Esophagus (tissue), 2 donors: ENCODE measurements at regions not wholly inside any gene's neighbourhood (a gene's known extent, or its start where the extent isn't known, plus 50 kb on each side); places are given as distances from the start of the nearest gene placed in this dataset.
"Not testable (repeated sequence)": the region's sequence is repeated elsewhere in the genome, so short reads cannot be mapped to it uniquely, and the experiment has no call there.

Source experiments
- H3K27ac ChIP-seq, 2 donors: one replicate each; pipeline ENCODE4 v1.5.1; 2013; ENCODE audit warnings: low read depth in 2 of 2, mild to moderate bottlenecking in 2 of 2, inconsistent platforms in 1 of 2, low read length in 1 of 2, moderate library complexity in 1 of 2
- H3K27me3 ChIP-seq, 2 donors: one replicate each; pipeline ENCODE4 v1.6.1; 2013; ENCODE audit warnings: low read length in 2 of 2, control low read depth in 1 of 2, mild to moderate bottlenecking in 1 of 2; ENCODE audit not compliant: insufficient read depth in 2 of 2, control insufficient read depth in 1 of 2
- H3K36me3 ChIP-seq, 2 donors: one replicate each; pipeline ENCODE4 v1.6.1; 2013; ENCODE audit warnings: low read length in 1 of 2; ENCODE audit not compliant: control insufficient read depth in 2 of 2, insufficient read depth in 2 of 2
- H3K4me1 ChIP-seq, 2 donors: one replicate each; pipeline ENCODE4 v1.6.1; 2013; ENCODE audit warnings: low read length in 1 of 2; ENCODE audit not compliant: control insufficient read depth in 2 of 2, insufficient read depth in 2 of 2
- H3K4me3 ChIP-seq, 2 donors: one replicate each; pipeline ENCODE4 v1.5.1; 2013; ENCODE audit warnings: low read length in 2 of 2, mild to moderate bottlenecking in 2 of 2, low read depth in 1 of 2, moderate library complexity in 1 of 2
- H3K9me3 ChIP-seq, 2 donors: one replicate each; pipeline ENCODE4 v1.6.1; 2013; ENCODE audit warnings: mild to moderate bottlenecking in 2 of 2, low read depth in 1 of 2, low read length in 1 of 2, moderate library complexity in 1 of 2; ENCODE audit not compliant: control insufficient read depth in 2 of 2, insufficient read depth in 1 of 2
- WGBS, 2 donors: extraction: QIAGEN DNeasy Blood & Tissue Kit; methylation state at CpG; one replicate each; pipeline ENCODE4 v1.1.7; 2013; 5-methylcytosine and 5-hydroxymethylcytosine counted together
- donor health status: healthy with polysubstance abuse.
- donor health status: Bipolar disorder and iron deficiency.

GRCh38 chr15:32536507-32537172 lies 56.6 kb upstream of the GOLGA8N start:
- WGBS, 2 donors: 0 to 3% methylated on average over 9 to 28 of the region's 61 CpGs
- not testable (repeated sequence) for H3K9me3 ChIP-seq, H3K4me1 ChIP-seq, H3K36me3 ChIP-seq, H3K27me3 ChIP-seq
- peak overlapping the region; percentile 44 to 48 for H3K4me3 ChIP-seq
- peak overlapping the region; percentile 64 to 70 for H3K27ac ChIP-seq

GRCh38 chr15:32536057-32536493 lies 57.2 kb upstream of the GOLGA8N start:
- not testable (repeated sequence) for H3K4me3 ChIP-seq, H3K27me3 ChIP-seq, H3K36me3 ChIP-seq, H3K27ac ChIP-seq, H3K4me1 ChIP-seq, H3K9me3 ChIP-seq
- no CpG with 5 or more reads among the region's 55 CpGs for WGBS, 2 donors

GRCh38 chr15:32535150-32535898 lies 57.9 kb upstream of the GOLGA8N start:
- H3K36me3 ChIP-seq, H3K9me3 ChIP-seq, H3K27me3 ChIP-seq, H3K4me3 ChIP-seq, H3K27ac ChIP-seq, H3K4me1 ChIP-seq: not testable (repeated sequence)
- no CpG with 5 or more reads among the region's 10 CpGs for WGBS, 2 donors

- not testable (repeated sequence) for H3K36me3 ChIP-seq, H3K27me3 ChIP-seq, H3K4me3 ChIP-seq, H3K4me1 ChIP-seq, H3K9me3 ChIP-seq, H3K27ac ChIP-seq
- WGBS, 2 donors: 75 to 76% methylated on average over 5 of the region's 6 CpGs
Measured at GRCh38 chr15:32522900-32523299, 67.5 kb upstream of the GOLGA8O start.

- H3K27ac ChIP-seq, H3K36me3 ChIP-seq, H3K9me3 ChIP-seq, H3K4me3 ChIP-seq, H3K4me1 ChIP-seq, H3K27me3 ChIP-seq: not testable (repeated sequence)
- 87 to 96% methylated on average over 7 to 9 of the region's 9 CpGs for WGBS, 2 donors
Measured at GRCh38 chr15:32522421-32522820, 67.0 kb upstream of the GOLGA8O start.

GRCh38 chr15:32518976-32519375 lies 63.5 kb upstream of the GOLGA8O start:
- not testable (repeated sequence) for H3K36me3 ChIP-seq

GRCh38 chr15:32518013-32518412 lies 62.6 kb upstream of the GOLGA8O start:
- H3K9me3 ChIP-seq, H3K4me1 ChIP-seq, H3K27me3 ChIP-seq, H3K27ac ChIP-seq, H3K4me3 ChIP-seq, H3K36me3 ChIP-seq: not testable (repeated sequence)
- WGBS, 2 donors: 93 to 95% methylated on average over 20 of the region's 20 CpGs

More at GRCh38 chr15:32518976-32519375, 63.5 kb upstream of the GOLGA8O start:
- 86 to 89% methylated on average over 6 to 7 of the region's 7 CpGs for WGBS, 2 donors
- not testable (repeated sequence) for H3K27ac ChIP-seq, H3K4me3 ChIP-seq, H3K27me3 ChIP-seq, H3K9me3 ChIP-seq, H3K4me1 ChIP-seq

- H3K4me1 ChIP-seq, H3K36me3 ChIP-seq, H3K4me3 ChIP-seq, H3K27me3 ChIP-seq, H3K9me3 ChIP-seq, H3K27ac ChIP-seq: not testable (repeated sequence)
- WGBS, 2 donors: 91 to 100% methylated on average over 1 of the region's 1 CpG
Measured at GRCh38 chr15:32516954-32517353, 61.5 kb upstream of the GOLGA8O start.

- H3K4me3 ChIP-seq, H3K36me3 ChIP-seq, H3K27me3 ChIP-seq, H3K27ac ChIP-seq, H3K4me1 ChIP-seq, H3K9me3 ChIP-seq: not testable (repeated sequence)
Measured at GRCh38 chr15:32513378-32513777, 57.9 kb upstream of the GOLGA8O start.

- not testable (repeated sequence) for H3K27ac ChIP-seq, H3K27me3 ChIP-seq, H3K4me1 ChIP-seq, H3K36me3 ChIP-seq, H3K9me3 ChIP-seq, H3K4me3 ChIP-seq
Measured at GRCh38 chr15:32510027-32510426, 54.6 kb upstream of the GOLGA8O start.
